Parathyroid adenoma (tissue), 2 donors: ENCODE measurements at regions not wholly inside any gene's neighbourhood (a gene's known extent, or its start where the extent isn't known, plus 50 kb on each side); places are given as distances from the start of the nearest gene placed in this dataset.
"Not testable (repeated sequence)": the region's sequence is repeated elsewhere in the genome, so short reads cannot be mapped to it uniquely, and the experiment has no call there.

Experiments used
- H2AFZ ChIP-seq: fragments of 300-600 bp; sonication (generic); one replicate; pipeline ENCODE4 v1.7.0; 2017; ENCODE audit warnings: antibody characterized with exemption, mild to moderate bottlenecking
- H3K27ac ChIP-seq: fragments of 300-600 bp; sonication (generic); one replicate; pipeline ENCODE4 v1.7.0; 2017
- H3K27me3 ChIP-seq: fragments of 300-600 bp; sonication (generic); one replicate; pipeline ENCODE4 v1.7.0; 2017; ENCODE audit warnings: low read length; ENCODE audit not compliant: control insufficient read depth, insufficient read depth
- H3K36me3 ChIP-seq: fragments of 300-600 bp; sonication (generic); one replicate; pipeline ENCODE4 v1.7.0; 2017; ENCODE audit warnings: low read length; ENCODE audit not compliant: control insufficient read depth, insufficient read depth
- H3K4me1 ChIP-seq: fragments of 300-600 bp; sonication (generic); one replicate; pipeline ENCODE4 v1.7.0; 2017; ENCODE audit warnings: control low read depth
- H3K4me2 ChIP-seq: fragments of 300-600 bp; sonication (generic); one replicate; pipeline ENCODE4 v1.7.0; 2017; ENCODE audit warnings: low read length
- H3K4me3 ChIP-seq: fragments of 300-600 bp; sonication (generic); one replicate; pipeline ENCODE4 v1.7.0; 2017; ENCODE audit warnings: low read depth, low read length
- H3K79me2 ChIP-seq: fragments of 300-600 bp; sonication (generic); one replicate; pipeline ENCODE4 v1.7.0; 2017; ENCODE audit warnings: control low read depth
- H3K9ac ChIP-seq: fragments of 300-600 bp; sonication (generic); one replicate; pipeline ENCODE4 v1.7.0; 2017; ENCODE audit warnings: mild to moderate bottlenecking
- H3K9me3 ChIP-seq: fragments of 300-600 bp; sonication (generic); one replicate; pipeline ENCODE4 v1.7.0; 2017; ENCODE audit warnings: low read length; ENCODE audit not compliant: control insufficient read depth
- donor health status: primary hyperparathyroidism.

DNA sequence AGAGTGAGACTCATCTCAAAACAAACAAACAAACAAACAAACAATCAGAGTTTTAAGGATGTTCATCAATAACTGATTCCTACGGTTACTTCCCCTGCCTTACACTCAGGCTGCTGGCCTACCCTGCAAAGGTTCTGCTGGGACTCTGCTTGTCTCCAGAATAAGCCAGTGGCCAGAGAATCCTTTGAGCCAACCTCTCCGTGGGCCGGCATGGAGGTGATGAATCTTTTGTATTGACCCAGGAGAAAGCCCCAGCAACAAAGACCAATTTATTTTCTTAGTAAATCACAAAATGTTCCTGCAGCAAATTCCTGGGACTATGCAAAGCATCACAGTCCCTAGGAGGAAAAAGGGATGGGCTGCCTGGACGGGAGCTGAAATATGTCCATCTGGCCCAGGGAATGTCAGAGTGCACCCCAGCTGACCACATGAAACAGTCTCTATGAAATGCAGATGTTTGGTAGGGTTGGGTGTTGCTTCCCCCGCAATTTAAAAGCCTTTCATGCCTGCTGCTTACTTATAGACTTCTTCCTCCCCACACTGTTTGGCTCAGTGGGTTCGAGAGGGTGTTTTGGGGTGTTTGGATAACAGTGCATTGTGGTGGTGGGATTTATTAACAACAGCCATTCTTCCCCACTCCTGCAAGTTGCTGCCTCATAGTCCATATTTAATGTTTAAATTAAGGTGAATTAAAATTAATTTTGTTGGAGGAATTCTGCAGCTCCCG, 185.9 kb upstream of the IRF2BP2 start:
- not testable (repeated sequence) for H3K4me1 ChIP-seq, H3K9ac ChIP-seq, H3K36me3 ChIP-seq, H3K4me3 ChIP-seq, H3K27ac ChIP-seq, H3K4me2 ChIP-seq, H3K9me3 ChIP-seq, H3K79me2 ChIP-seq, H2AFZ ChIP-seq, H3K27me3 ChIP-seq

GRCh38 chr1:234795007-234795406, 185.0 kb upstream of the IRF2BP2 start:
- not testable (repeated sequence) for H3K27me3 ChIP-seq, H3K4me1 ChIP-seq, H3K36me3 ChIP-seq, H3K27ac ChIP-seq, H3K4me2 ChIP-seq, H3K4me3 ChIP-seq, H3K9ac ChIP-seq, H3K79me2 ChIP-seq, H2AFZ ChIP-seq, H3K9me3 ChIP-seq

DNA sequence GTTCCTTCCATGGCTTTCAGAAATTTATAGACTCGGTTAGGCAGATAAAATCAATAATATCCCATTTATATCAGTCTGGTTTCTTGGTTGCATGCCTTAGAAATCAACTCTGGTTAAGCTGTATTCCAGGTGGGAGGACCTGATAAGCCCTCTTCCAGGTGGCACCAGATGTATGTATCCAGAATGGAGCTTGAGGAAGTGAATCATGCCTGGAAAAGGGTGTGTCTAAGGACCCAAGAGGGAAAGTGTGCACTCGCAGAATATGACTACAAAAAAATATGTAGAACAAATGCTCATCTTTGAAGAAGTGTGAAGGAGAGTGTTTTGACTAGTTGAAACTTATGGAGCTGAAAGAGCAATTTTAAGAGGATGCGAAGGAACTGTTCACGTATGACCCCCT, 184.5 kb upstream of the IRF2BP2 start:
- not testable (repeated sequence) for H3K79me2 ChIP-seq, H3K27ac ChIP-seq, H3K4me1 ChIP-seq, H3K9ac ChIP-seq, H3K4me2 ChIP-seq, H2AFZ ChIP-seq, H3K36me3 ChIP-seq, H3K27me3 ChIP-seq, H3K4me3 ChIP-seq, H3K9me3 ChIP-seq

- not testable (repeated sequence) for H2AFZ ChIP-seq, H3K27ac ChIP-seq, H3K36me3 ChIP-seq, H3K4me2 ChIP-seq, H3K4me3 ChIP-seq, H3K9me3 ChIP-seq, H3K4me1 ChIP-seq, H3K9ac ChIP-seq, H3K79me2 ChIP-seq, H3K27me3 ChIP-seq
Observed at GRCh38 chr1:234793924-234794323, 183.9 kb upstream of the IRF2BP2 start.

DNA sequence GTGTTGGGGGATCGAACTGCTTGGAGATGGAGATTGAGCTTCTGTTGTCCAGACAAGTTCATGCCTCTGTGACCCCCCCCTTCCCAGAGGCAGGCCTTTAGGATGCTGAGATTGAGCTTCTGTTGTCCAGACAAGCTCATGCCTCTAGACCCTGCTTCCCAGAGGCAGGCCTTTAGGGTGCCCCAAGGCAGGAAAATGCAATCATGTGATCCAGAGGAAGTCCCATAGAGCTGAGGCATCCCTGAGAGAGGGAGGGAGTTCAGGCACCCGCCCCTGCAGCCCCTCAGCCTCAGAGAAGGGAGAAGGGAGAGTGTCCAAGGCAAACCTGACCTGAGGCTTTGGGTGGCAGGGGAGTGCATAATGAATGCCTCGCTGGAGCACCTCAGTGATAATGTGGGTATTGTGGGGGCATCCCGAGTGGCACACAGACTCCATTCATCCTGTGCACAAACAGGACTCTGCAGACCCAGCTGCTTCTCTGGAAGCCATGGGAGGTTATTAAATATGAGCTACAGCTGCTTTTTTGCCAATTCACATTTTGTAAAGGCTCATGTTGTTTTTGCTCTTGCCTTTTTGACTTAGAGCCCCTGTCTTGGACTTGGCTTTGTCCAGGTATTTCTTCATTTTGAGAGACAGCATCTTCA, 182.4 kb upstream of the IRF2BP2 start:
- not testable (repeated sequence) for H3K4me1 ChIP-seq, H3K9me3 ChIP-seq, H3K27ac ChIP-seq

DNA sequence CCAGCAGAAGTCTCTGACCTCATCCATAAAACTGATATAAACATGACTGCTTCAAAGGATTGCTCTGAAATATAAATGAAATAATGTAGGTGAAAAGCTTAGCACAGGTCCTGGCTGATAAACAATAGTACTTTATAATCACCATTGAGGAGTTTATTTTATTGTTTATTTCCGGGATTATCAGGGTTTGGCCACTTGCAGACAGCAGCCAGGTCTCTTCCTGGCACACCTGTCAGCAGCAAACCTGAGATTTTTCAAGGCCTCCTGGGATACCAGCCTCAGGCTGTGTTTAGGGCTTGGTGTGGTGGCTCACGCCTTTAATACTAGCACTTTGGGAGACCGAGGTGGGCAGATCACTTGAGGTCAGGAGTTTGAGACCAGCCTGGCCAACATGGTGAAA, 181.6 kb upstream of the IRF2BP2 start:
- not testable (repeated sequence) for H3K4me3 ChIP-seq, H3K36me3 ChIP-seq, H3K4me2 ChIP-seq, H3K4me1 ChIP-seq, H3K79me2 ChIP-seq, H2AFZ ChIP-seq, H3K27me3 ChIP-seq, H3K9me3 ChIP-seq, H3K9ac ChIP-seq, H3K27ac ChIP-seq

More for the DNA sequence above, 182.4 kb upstream of the IRF2BP2 start:
- not testable (repeated sequence) for H3K4me2 ChIP-seq, H3K4me3 ChIP-seq, H3K79me2 ChIP-seq, H3K9ac ChIP-seq, H3K27me3 ChIP-seq, H2AFZ ChIP-seq, H3K36me3 ChIP-seq

GRCh38 chr1:234790333-234790732, 180.4 kb upstream of the IRF2BP2 start:
- H3K9me3 ChIP-seq, H3K27me3 ChIP-seq, H2AFZ ChIP-seq, H3K9ac ChIP-seq, H3K4me1 ChIP-seq, H3K36me3 ChIP-seq, H3K79me2 ChIP-seq, H3K4me3 ChIP-seq, H3K4me2 ChIP-seq, H3K27ac ChIP-seq: not testable (repeated sequence)

DNA sequence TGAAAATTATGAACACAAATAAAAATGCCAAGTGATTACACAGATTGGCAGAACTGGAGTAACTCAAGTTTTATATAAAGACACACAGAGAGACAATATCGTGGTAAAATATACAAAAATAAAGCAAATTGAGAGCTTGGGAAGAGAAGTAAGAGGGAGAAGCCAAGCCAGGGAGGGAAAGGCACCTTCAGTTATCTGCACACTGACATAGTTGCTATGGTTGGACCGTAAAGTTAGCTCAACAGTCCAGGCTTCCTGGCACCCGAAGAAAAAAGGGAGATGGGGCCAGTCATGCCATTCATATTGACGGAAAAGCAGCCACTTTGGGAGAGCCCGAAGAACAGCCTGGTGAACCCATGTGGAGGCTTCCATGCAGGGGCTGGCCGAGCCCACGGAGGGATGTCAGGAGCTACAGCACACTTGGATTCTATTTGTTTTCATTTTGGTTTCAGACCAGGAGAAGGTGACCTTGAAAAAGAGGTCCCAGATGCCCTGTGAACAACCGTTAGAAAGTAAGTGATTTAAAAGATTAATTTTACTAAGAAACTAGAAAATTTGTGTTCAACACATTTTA, 177.1 kb upstream of the IRF2BP2 start:
- H3K4me1 ChIP-seq, H2AFZ ChIP-seq, H3K4me2 ChIP-seq, H3K79me2 ChIP-seq, H3K4me3 ChIP-seq, H3K36me3 ChIP-seq, H3K27me3 ChIP-seq, H3K9me3 ChIP-seq, H3K27ac ChIP-seq, H3K9ac ChIP-seq: not testable (repeated sequence)

GRCh38 chr1:234785922-234786321, 175.9 kb upstream of the IRF2BP2 start:
- H3K9me3 ChIP-seq, H3K4me3 ChIP-seq, H3K79me2 ChIP-seq, H2AFZ ChIP-seq, H3K4me1 ChIP-seq, H3K9ac ChIP-seq, H3K36me3 ChIP-seq, H3K27ac ChIP-seq, H3K4me2 ChIP-seq, H3K27me3 ChIP-seq: not testable (repeated sequence)

DNA sequence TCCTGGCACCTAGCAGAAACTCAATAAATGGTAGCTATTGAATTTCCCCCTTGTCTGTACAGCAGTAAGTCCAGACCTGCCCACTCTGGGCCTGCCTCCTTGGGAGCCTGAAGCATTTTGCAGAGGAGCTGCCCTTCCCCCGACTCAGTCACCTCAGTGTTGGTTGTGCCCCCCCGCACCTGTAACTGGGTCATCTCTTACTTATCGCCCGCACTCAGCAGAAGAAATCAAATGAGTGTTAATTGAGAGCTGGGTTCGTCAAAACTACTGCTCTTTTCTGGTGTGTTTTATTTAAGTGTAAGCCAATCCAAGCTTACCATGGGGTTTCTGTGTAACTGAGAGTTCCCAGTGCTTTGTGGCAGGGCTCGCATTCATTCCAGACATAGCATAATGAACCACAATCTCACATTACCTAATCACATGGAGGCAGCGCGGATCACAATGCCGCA, 175.5 kb upstream of the IRF2BP2 start:
- H3K79me2 ChIP-seq, H3K9ac ChIP-seq, H3K36me3 ChIP-seq, H3K9me3 ChIP-seq, H3K27me3 ChIP-seq, H3K4me1 ChIP-seq, H3K4me2 ChIP-seq, H3K27ac ChIP-seq, H2AFZ ChIP-seq, H3K4me3 ChIP-seq: not testable (repeated sequence)

- not testable (repeated sequence) for H3K4me3 ChIP-seq, H3K36me3 ChIP-seq, H3K4me1 ChIP-seq, H3K9me3 ChIP-seq, H3K27me3 ChIP-seq, H3K4me2 ChIP-seq, H3K79me2 ChIP-seq, H3K9ac ChIP-seq, H3K27ac ChIP-seq, H2AFZ ChIP-seq
Observed at GRCh38 chr1:234784108-234784507, 174.1 kb upstream of the IRF2BP2 start.
